MM.1S (cell line): ENCODE measurements at regions not wholly inside any gene's neighbourhood (a gene's known extent, or its start where the extent isn't known, plus 50 kb on each side); places are given as distances from the start of the nearest gene placed in this dataset.

Experiments used
- DNase-seq: peaks from one replicate; pipeline ENCODE4 v3.0.0-alpha.2; 2015
- H2AFZ ChIP-seq: fragments of 300-600 bp; sonication (generic); 2 replicates; pipeline ENCODE4 v1.6.0; 2016; ENCODE audit warnings: antibody characterized with exemption, low read length
- H3F3A ChIP-seq: fragments of 300-600 bp; sonication (generic); 2 replicates; pipeline ENCODE4 v1.6.1; 2016; ENCODE audit warnings: mild to moderate bottlenecking, antibody characterized with exemption, low read length, moderate library complexity, mixed read lengths; ENCODE audit not compliant: insufficient read depth
- H3K27ac ChIP-seq: fragments of 300-600 bp; sonication (generic); 2 replicates; pipeline ENCODE4 v1.5.1; 2016; ENCODE audit warnings: mild to moderate bottlenecking, low read length
- H3K27me3 ChIP-seq: fragments of 300-600 bp; sonication (generic); replicated peaks from 2 replicates; pipeline ENCODE4 v1.6.0; 2016; ENCODE audit warnings: low read length; ENCODE audit not compliant: insufficient read depth
- H3K36me3 ChIP-seq: fragments of 300-600 bp; sonication (generic); replicated peaks from 2 replicates; pipeline ENCODE4 v1.6.1; 2016; ENCODE audit warnings: mild to moderate bottlenecking, low read length, mixed read lengths; ENCODE audit not compliant: insufficient read depth
- H3K4me1 ChIP-seq: fragments of 300-600 bp; sonication (generic); 2 replicates; pipeline ENCODE4 v1.6.1; 2016; ENCODE audit warnings: low read length, mixed read lengths
- H3K4me2 ChIP-seq: fragments of 300-600 bp; sonication (generic); 2 replicates; pipeline ENCODE4 v1.6.0; 2016; ENCODE audit warnings: low read depth, low read length
- H3K4me3 ChIP-seq: fragments of 300-600 bp; sonication (generic); 2 replicates; pipeline ENCODE4 v1.5.1; 2016; ENCODE audit warnings: low read length, mixed read lengths
- H3K79me2 ChIP-seq: fragments of 300-600 bp; sonication (generic); 2 replicates; pipeline ENCODE4 v1.6.1; 2016; ENCODE audit warnings: mixed run types, low read length, mixed read lengths
- H3K9ac ChIP-seq: fragments of 300-600 bp; sonication (generic); 2 replicates; pipeline ENCODE4 v1.6.1; 2016; ENCODE audit warnings: low read length, mixed read lengths
- H3K9me2 ChIP-seq: fragments of 300-600 bp; sonication (generic); replicated peaks from 2 replicates; pipeline ENCODE4 v1.6.1; 2016; ENCODE audit warnings: mild to moderate bottlenecking, low read length, mixed read lengths; ENCODE audit not compliant: insufficient read depth
- H3K9me3 ChIP-seq: fragments of 300-600 bp; sonication (generic); replicated peaks from 2 replicates; pipeline ENCODE4 v1.6.1; 2016; ENCODE audit warnings: mild to moderate bottlenecking, low read length, mixed read lengths; ENCODE audit not compliant: insufficient read depth
- H4K20me1 ChIP-seq: fragments of 300-600 bp; sonication (generic); 2 replicates; pipeline ENCODE4 v1.6.1; 2016; ENCODE audit warnings: mild to moderate bottlenecking, low read length, moderate library complexity, mixed read lengths; ENCODE audit not compliant: insufficient read depth
- EZH2 ChIP-seq: fragments of 300-600 bp; sonication (generic); optimal IDR thresholded peaks from 2 replicates; pipeline ENCODE3; 2017; ENCODE audit warnings: low read depth, mild to moderate bottlenecking, antibody characterized with exemption, low read length, mixed read lengths
- EZH2phosphoT487 ChIP-seq: fragments of 300-600 bp; sonication (generic); IDR thresholded peaks from 2 replicates; pipeline ENCODE4 v1.6.1; 2018; ENCODE audit warnings: antibody characterized with exemption, low read length
- TF ChIP-seq, protein P1 (sequence below): fragments of 300-600 bp; sonication (generic); IDR thresholded peaks from 2 replicates; pipeline ENCODE4 v1.5.1; 2016; ENCODE audit warnings: antibody characterized with exemption, low read length, mixed read lengths

DNA sequence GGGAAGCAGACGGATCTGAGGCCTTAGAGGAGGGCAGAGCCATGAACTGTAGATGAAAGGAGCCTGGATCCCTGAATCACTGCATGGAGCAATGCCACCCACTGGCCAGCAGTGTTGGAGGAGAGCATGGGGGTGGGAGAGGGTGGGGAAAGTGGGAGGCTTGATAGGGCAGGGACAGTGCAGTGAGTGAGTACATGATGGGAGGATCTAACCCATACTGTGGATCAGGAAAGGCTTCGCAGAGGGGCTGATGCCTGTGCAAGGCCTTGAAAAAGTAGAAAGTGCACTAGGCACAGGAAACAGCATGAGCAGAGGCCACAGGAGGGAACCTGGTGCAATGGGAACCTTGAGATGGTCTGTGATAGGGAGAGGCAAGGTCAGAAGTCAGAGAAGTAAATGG is 391.9 kb downstream of the PTPRU start:
- Histone ChIP-seq H3K4me1 (no peaks in the 10 kb centered on the region), H3K27me3 (peaks cover 75% of the 10 kb centered on the region), H3K9ac (no peak overlapping the region), H3K9me3 (no peaks in the 10 kb centered on the region), H3K79me2 (no peaks in the 10 kb centered on the region), H4K20me1 (no peaks in the 10 kb centered on the region), H3K4me2 (no peak overlapping the region), H3K27ac (no peak overlapping the region), H3K9me2 (no peaks in the 10 kb centered on the region), H3F3A (no peaks in the 10 kb centered on the region), H3K4me3 (no peak overlapping the region), H3K36me3 (no peaks in the 10 kb centered on the region), H2AFZ (no peak overlapping the region)
- DNase-seq, result no peak
- TF ChIP-seq EZH2phosphoT487 (no peak), EZH2 (no peak)
- TF ChIP-seq, protein P1, sequence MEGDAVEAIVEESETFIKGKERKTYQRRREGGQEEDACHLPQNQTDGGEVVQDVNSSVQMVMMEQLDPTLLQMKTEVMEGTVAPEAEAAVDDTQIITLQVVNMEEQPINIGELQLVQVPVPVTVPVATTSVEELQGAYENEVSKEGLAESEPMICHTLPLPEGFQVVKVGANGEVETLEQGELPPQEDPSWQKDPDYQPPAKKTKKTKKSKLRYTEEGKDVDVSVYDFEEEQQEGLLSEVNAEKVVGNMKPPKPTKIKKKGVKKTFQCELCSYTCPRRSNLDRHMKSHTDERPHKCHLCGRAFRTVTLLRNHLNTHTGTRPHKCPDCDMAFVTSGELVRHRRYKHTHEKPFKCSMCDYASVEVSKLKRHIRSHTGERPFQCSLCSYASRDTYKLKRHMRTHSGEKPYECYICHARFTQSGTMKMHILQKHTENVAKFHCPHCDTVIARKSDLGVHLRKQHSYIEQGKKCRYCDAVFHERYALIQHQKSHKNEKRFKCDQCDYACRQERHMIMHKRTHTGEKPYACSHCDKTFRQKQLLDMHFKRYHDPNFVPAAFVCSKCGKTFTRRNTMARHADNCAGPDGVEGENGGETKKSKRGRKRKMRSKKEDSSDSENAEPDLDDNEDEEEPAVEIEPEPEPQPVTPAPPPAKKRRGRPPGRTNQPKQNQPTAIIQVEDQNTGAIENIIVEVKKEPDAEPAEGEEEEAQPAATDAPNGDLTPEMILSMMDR, result no peak

DNA sequence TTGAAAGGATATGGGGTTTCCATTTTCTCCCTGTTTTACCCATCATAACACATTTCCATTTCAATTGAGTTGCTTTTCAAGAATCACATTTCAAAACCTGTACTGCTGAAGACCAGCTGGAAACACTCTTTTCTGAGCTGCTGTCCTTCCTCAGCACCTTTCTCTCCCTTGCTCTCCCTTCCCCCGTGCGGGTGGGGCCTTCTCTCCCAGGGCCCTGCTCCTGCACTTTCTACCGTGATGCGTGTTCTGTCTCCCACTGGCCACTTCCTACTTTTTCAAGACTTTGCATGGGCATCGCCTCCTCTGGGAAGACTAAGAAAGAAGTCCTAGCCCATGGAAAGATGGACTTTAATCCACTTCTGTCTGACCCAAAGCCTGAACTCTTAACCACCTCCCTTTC is 390.4 kb downstream of the PTPRU start:
- Histone ChIP-seq H2AFZ (no peak overlapping the region), H3K4me3 (no peak overlapping the region), H3K4me1 (no peaks in the 10 kb centered on the region), H3K9me2 (no peaks in the 10 kb centered on the region), H3K9me3 (no peaks in the 10 kb centered on the region), H3F3A (no peaks in the 10 kb centered on the region), H3K27me3 (peaks cover 80% of the 10 kb centered on the region), H3K79me2 (no peaks in the 10 kb centered on the region), H3K27ac (no peak overlapping the region), H3K9ac (no peak overlapping the region), H3K4me2 (no peak overlapping the region), H4K20me1 (no peaks in the 10 kb centered on the region), H3K36me3 (no peaks in the 10 kb centered on the region)
- DNase-seq, result no peak
- TF ChIP-seq, protein P1, result no peak
- no peak for TF ChIP-seq EZH2phosphoT487
- TF ChIP-seq EZH2, result no peak

DNA sequence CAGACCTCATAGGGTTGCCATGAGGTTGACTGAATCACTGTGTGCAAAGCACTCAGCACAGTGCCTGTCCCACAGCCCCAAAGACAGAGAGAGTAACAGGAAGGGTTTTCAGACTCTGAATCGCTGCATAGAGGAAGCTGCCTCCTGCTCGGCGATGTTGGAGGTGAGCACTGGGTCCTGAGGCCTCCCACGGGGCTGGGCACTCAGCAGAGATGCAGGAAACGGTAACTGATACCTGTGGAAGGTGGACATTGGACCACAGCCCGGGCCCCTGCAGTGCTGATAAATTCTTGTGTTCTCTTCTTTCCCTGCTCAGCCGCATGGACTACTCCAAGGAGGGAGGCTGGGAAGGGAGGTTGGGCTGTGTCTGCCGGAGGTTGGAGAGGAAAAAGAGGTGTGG is 389.7 kb downstream of the PTPRU start:
- TF ChIP-seq, protein P1, result no peak
- no peak for TF ChIP-seq EZH2phosphoT487
- TF ChIP-seq EZH2, result no peak
- Histone ChIP-seq H4K20me1 (no peaks in the 10 kb centered on the region), H3K9me2 (no peaks in the 10 kb centered on the region), H3F3A (no peaks in the 10 kb centered on the region), H3K36me3 (no peaks in the 10 kb centered on the region), H3K4me3 (no peak overlapping the region), H3K9me3 (no peaks in the 10 kb centered on the region), H3K9ac (no peak overlapping the region), H2AFZ (no peak overlapping the region), H3K4me2 (no peak overlapping the region), H3K27ac (no peak overlapping the region), H3K79me2 (no peaks in the 10 kb centered on the region), H3K27me3 (peaks cover 80% of the 10 kb centered on the region), H3K4me1 (no peaks in the 10 kb centered on the region)
- DNase-seq, result no peak

DNA sequence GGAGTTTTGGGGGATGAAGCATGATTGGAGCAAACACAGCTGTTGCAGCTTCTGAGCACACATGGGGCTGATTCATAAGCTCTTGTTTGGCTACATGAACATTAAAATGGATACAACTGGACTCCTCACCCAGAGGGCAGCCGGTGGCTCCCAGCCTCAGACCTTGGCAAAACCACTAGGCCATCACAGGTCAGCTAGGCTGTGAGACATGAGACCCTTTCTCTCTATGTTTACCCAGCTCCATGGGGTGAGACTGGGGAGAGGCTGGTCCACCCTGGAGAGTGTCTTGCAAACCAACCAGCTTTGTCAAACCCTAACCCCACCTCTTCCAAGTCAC is 388.7 kb downstream of the PTPRU start:
- Histone ChIP-seq H3K27ac (no peak overlapping the region), H3K79me2 (no peaks in the 10 kb centered on the region), H3K4me3 (no peak overlapping the region), H3K36me3 (no peaks in the 10 kb centered on the region), H3K9me2 (no peaks in the 10 kb centered on the region), H3K9me3 (no peaks in the 10 kb centered on the region), H3K4me2 (no peak overlapping the region), H3F3A (no peaks in the 10 kb centered on the region), H4K20me1 (no peaks in the 10 kb centered on the region), H2AFZ (no peak overlapping the region), H3K4me1 (no peaks in the 10 kb centered on the region), H3K9ac (no peak overlapping the region), H3K27me3 (peaks cover 80% of the 10 kb centered on the region)
- no peak for DNase-seq
- TF ChIP-seq EZH2, result no peak
- TF ChIP-seq, protein P1, result no peak
- TF ChIP-seq EZH2phosphoT487, result no peak
